ENCODE measurements at regions not wholly inside any gene's neighbourhood (a gene's known extent, or its start where the extent isn't known, plus 50 kb on each side); places are given as distances from the start of the nearest gene placed in this dataset.
"Not testable (repeated sequence)": the region's sequence is repeated elsewhere in the genome, so short reads cannot be mapped to it uniquely, and the experiment has no call there.

DNA sequence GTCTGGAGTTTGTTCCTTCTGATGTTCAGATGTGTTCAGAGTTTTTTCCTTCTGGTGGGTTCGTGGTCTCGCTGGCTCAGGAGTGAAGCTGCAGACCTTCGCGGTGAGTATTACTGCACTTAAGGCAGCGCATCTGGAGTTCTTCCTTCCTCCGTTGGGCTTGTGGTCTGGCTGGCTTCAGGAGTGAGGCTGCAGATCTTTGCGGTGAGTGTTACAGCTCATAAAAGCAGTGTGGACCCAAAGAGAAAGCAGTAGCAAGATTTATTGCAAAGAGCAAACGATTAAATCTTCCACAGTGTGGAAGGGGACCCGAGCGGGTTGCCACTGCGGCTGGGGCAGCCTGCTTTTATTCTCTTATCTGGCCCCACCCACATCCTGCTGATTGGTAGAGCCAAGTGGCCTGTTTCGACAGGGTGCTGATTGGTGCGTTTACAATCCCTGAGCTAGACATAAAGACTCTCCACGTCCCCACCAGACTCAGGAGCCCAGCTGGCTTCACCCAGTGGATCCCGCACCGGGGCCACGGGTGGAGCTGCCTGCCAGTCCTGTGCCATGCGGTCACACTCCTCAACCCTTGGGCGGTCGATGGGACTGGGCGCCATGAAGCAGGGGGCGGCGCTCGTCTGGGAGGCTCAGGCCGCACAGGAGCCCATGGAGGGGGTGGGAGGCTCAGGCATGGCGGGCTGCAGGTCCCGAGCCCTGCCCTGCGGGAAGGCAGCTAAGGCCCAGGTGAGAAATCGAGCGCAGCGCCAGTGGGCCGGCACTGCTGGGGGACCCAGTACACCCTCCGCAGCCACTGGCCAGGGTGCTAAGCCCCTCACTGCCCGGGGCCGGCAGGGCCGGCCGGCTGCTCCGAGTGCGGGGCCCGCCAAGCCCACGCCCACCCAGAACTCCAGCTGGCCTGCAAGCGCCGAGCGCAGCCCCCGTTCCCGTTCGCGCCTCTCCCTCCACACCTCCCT is 315.3 kb upstream of the SGK1 start:
- peak; percentile 48 for DNase-seq

DNA sequence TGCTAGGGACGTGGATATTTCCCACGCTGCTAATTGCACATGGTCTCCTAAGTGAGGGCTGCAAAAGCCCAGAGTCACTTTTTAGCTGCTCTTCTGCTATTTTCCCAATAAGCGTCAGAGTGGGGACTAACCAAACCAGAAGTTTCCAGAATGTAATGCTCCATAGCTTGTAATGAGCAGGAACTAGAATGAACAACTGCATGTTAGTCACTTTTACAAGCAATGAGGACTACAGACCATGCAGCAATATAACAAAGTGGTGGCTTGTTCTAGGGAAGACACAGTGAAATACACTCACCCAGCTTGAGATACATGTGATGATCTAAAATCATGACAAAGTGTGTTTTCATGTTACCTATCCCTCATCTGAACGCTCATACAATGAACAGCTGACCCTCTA is 314.1 kb upstream of the SGK1 start:
- DNase-seq: no peak

DNA sequence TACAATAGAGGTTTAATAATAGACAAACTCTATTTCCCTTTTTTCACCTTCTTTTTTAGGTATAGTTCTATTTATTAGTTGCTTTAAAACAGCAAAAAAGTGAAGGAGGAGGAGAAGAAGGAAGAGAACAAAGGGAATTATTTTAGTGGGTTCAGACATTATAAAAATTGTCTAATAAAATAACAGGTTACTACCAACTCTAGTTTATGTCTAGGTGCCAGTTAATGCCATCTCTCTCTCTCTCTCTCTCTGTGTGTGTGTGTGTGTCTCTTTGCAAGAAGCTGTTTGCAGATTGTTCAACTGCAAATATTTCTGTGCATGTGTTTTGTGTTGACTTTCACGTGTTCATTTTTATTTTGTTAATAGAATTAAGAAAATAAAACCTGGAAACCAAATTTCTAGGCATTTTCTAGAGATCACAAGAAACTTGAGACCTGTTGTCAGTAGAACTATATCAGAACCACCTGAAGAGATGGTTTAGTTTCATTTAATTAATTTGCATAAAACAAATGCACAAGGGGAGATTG is 313.5 kb upstream of the SGK1 start:
- DNase-seq: no peak

DNA sequence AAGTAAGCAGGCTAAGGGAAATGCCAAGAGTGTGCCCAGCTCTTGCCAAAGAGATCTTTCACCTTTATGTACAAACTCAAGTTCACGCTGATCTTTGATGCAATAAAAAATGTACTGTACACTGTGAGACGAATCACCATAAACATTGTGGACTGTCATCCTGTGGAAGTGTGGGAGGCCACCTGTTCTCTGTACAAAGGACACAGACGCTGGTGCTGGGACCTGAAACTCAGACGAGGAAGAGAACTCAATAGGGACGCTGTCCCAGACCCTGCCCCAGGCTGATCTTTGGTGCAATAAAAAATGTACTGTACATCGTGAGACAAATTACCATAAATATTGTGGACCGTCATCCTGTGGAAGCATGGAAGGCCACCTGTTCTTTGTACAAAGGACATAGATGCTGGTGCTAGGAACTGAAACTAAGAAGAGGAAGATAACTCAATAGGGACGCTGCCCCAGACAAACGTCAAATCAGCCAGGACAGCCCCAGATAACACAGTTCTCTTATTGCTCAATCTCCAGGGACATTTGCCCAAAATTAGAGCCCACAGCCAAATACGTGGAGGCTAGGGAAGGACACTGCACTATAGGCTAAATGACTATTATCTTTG is 312.7 kb upstream of the SGK1 start:
- DNase-seq: no peak

DNA sequence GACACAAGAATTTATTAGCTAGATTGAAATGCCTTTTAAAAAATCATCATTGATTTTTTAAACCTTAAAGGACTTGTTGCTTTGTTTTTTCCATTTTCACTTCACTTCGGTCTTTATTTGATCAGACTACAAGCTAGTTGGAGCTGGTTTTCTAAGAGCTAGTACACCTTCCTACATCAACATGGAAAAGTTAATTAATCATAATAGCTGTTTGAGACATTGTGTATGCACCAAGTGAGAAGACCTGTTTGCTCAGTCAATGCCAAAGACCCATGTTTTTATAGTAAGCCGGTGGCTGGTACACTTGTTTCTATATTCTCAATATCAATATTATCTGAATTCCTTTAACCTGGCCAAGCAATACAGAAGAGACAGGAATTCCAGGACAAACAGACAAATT is 310.2 kb upstream of the SGK1 start:
- DNase-seq: no peak

DNA sequence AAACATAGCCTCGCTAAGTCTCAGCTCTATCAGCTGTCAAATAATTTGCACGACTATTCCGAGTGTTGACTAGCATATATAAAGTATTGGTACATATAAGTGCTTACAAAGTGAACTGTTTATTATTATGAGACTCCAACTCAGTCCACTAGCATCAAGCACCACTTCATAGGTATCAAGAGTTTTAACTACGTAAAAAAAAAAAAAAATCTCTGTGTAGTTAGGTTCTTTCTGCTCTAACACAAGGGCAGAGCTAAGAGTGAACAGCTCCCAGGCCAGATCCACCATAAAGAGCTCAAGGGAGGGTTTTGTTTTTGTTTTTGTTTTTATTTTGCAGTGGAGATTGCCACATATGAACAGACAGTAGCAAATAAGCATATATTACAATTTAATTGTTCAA is 309.8 kb upstream of the SGK1 start:
- DNase-seq: no peak

DNA sequence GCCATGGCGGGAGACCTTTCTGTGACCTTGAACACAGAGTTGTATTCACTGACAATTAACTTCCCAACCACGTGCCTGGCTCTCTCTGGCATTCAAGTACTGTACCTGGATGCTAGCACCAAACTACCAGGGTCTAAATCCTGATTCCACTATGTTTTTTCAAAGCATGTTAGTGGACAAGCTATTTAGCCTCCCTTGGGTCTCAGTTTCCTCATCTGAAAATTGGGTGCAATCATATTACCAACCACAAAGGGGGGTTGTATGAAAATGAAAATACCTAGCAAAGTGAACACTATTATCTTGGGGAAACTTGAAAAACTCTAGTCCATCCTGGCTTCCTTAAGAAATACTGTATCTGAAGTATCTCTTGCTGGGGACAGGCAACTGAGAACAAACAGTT is 308.7 kb upstream of the SGK1 start:
- no peak for DNase-seq

DNA sequence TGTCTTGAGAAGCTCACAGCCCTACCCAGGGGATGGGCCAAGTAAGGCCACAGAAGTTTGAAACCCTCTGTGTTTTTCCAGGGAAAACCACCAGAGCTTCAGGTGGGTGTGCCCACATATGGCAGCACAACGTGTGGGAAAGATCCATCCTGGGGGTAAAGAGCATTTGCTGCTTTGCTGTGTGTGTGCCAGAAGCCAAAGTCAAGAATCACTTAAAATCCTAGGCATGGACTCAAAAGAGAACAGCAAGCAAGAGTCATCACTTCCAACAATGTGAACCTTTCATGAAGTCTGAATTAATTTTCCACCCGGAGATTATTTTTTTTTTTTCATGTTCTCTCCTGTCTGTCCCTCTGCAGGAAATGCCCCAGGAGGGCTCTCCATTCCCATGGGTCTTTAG is 308.2 kb upstream of the SGK1 start:
- no peak for DNase-seq

DNA sequence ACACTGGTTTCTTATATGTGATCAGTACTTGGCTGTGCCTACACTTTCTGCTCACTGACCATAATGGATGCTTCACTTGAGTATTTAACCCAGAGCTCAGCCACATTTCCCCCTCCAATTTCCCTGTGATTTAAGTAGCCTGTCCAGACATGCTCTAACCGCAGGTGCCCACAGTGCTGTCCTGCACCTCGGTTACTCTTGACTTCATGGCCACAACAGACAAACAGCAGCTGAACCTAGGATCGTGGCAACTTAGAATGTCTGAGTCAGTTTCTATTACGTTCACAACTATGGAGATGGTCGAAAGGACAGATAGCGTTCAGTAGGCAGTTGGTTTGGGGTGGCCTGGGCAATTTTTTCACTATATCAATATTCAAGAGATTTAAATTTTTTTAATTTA is 306.9 kb upstream of the SGK1 start:
- DNase-seq: no peak

DNA sequence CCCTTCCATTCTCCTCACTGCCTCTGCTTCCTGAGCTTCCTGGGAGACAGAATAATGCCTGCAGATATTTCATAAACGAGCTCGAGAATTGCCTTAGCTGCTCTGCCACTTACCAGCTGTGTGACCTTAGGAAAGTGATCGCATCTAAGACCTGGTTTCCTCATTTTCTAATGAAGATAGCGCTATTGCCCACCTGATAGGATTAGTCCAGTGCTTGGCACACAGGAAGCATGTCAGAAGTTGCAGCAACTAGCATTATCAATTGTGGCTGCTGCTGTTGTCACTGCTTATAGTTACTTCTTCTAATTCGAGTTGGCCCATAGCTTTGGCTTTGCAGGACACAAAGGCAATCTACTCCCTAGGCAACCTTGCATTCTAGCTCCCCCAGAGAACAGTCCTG is 305.5 kb upstream of the SGK1 start:
- DNase-seq: no peak

DNA sequence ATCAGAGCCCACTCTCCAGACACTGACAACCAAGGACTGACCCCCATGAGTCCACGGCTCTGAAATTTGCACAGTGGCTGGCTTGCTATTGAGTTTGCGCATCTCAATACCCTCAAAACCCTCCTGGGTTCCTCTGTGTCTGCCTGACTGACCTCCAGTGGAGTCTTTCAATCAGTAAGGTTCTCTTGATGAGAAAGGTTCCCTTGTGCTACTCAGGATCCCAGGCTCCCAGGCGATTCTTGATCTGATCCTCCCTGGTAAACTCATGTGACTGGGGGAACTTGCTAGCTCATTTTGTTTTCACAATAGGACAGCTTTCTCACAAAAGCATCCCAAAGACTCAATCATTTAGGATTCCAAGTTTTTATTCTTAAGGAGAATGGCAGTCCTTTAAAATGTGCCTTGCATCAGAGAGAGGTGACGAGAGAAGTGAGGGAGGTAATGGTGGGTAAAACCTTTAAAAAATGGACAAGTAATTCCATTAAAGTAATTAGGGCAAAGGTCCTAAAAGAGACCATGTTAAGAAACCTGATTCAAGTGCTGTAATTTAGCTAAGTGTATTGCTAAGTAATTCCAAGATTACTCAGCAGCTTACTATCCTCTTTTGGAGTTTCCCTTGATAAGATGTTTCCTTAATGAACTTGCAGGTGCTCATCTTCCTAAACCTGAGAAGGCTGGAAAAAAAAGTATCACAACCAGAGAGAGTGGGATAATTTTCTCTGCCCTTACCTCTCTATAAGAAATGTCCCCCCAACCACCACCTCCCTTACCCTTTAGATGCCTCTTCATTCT is 304.7 kb upstream of the SGK1 start:
- DNase-seq: no peak

DNA sequence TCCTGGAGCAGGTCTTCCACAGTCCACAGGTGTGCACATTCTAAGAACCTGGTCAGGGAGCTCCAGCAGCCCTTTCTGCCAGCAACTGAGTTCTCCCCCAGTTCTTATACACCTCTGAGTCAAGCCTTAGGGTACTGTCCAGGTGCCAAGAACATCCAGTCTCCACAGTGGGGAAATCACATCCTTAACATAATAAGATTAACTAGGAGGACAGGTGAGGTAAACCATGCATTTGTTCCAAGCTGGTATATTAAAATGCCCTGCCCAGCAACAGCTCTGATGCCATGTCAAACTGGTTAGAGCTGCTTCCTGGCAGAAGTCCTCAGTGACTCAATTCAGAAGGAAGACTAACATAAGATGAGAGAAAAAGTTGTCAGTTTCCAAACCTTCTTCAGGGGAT is 303.9 kb upstream of the SGK1 start:
- DNase-seq: peak; percentile 4

DNA sequence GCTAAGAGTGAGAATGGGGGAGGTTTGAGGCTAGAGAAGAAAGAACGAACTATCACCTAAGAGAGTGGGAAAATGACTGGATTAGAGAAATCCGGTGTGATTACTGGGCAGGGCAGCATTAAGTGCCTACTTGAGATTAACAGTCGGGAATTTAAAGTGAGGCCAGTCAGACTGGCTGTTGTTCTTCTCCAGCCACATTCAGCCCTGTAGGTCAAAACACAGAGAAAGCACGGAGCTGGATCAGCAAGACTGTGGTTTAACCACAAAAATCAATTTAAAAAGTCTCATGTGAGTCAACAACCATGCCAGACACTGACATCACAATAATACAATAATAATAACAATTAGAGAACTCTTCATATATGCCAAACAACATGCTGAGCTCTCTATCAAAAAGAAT is 301.9 kb upstream of the SGK1 start:
- no peak for DNase-seq

DNA sequence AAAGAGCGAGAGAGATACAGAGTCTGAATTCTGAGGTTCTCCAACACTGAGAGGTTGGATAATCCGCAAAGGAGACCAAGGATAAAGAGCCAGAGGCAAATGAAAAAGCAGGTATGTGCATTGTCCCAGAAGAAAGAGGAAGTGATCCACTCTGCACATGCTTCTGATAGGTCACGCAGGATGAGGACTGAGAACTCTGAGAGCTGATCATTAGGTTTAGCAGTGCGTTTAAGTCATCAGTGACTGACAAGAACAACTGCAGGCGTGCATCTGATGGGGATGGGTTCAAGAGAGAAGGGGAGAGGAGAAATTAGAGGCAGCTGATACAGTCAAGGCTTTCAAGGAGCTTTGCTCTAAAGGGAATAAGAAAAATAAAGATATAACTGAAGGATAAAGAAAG is 301.2 kb upstream of the SGK1 start:
- no peak for DNase-seq

DNA sequence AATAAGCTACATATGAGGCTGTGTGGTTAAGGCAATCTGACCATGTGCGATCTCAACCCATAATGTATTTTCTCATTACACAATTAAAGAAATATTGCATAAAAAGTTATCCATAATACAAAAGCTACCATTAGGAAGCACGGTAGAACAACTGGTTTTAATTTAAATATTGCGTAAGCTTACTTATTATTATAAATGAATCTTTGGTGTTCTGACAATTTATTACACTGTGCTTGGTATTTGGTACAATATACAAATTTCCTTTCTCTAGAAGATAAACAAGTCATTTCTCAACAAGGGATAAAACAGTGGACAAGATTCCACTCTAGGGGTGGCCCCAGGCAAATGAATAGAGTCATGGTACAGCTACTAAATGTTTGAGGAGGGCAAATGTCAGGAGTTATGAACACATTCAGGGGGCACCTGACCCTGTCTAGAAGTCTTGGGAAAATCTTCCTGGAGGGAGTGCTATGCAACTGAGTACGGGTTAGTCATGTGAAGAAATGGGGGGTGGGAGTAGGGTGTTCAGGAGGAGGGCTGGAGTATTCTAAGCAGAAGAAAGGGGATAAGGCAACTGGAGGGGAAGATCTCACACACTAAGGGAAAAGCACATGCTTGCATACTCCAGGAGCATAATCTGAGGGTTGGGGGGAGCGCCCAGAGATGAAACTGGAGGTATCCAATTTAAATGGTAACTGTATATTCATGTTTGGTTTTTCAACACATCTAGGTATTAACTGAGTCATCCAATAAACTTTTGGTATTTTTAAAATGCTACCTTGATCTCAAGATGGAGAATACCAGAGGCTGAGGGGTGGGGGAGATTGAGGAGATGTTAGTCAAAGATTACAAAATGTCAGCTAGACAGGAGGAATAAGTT is 296.9 kb upstream of the SGK1 start:
- no peak for DNase-seq

DNA sequence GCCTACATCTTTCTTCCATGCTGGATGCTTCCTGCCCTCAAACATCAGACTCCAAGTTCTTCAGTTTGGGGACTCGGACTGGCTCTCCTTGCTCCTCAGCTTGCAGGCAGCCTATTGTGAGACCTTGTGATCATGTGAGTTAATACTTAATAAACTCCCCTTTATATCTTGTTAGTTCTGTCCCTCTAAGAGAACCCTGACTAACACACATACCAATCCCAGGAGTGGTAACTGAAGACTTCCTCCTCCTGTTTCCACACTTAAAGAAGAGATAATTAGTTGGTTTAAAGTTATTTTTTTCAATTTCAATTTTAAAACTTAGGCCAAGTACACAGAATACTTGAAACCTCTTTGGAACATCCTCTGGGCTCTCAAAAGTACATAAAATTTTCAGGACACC is 294.2 kb upstream of the SGK1 start:
- not testable (repeated sequence) for DNase-seq

DNA sequence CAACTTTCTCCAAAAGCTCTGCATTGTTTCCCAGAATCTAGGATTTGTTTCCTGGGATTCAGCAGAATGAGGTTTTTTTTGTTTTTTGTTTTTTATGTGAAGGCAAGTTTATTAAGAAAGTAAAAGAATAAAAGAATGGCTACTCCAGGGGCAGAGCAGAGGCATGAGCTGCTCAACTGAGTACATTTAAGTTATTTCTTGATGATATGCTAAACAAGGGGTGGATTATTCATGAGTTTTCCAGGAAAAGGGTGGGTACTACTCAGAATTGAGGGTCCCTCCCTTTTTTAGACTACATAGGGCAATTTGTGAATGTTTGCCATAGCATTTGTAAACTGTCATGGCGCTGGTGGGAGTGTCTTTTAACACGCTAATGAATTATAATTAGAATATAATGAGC is 292.5 kb upstream of the SGK1 start:
- DNase-seq: no peak

DNA sequence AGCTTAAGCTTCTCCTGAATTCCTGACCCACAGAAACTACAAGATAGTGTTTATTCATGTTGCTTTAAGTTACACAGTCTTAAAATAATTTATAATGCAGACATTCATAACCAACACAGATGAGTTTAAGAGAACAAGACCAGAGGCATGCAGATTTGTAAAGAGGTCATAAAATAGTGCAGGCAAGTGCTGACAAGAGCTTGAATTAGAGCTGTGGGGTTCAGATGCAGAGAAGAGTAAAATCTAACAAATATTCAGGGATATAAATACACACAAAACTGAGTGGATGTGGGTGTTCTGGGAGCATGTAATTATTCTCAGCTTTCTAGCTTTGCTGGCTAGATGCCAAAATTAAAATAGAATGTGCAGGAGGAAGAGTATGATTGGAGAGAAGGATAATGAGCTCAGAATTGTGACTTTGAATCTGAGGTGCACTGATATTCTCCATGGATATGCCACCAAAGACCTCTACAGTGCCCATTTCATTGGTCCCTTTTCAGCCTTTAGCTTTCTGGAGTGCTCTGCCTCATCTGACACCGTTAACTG is 291.9 kb upstream of the SGK1 start:
- DNase-seq: no peak

DNA sequence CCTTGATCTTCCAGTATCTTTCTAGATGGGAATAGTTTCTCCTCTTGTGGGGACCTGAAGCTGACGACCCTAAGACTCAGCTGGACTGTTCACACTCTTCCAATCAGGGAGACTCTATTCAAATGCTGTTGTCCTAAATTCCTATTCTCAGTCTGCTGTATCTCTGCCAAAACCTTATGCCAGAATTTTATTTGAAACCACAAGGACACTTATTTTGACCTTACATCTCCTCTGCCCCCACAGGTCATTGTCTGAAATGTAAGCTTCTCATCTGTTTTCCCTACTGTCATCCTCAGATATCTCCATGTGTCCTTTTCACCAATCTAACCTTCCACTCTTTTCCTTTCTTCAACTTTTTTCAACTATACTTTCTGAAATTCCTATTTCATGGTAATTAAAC is 289.5 kb upstream of the SGK1 start:
- DNase-seq: no peak

DNA sequence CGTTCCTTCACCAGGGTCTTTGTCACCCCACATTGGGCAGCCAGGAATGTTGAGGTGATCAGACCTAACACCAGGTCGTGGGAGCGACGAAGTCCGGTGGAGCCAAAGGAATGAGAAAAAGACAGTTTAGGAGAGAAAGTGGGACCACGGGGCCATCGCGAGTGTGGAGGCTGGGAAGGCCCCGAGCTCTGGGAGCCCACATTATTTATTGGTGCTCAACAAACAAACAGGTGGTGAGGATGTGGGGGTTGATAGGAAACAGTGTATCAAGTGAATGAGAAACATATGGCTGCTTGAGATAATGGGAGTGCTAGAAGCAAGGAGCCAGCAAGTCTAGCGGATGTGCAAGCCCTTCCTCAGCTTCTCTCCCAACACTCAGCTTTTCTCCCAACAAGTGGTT is 287.1 kb upstream of the SGK1 start:
- no peak for DNase-seq

DNA sequence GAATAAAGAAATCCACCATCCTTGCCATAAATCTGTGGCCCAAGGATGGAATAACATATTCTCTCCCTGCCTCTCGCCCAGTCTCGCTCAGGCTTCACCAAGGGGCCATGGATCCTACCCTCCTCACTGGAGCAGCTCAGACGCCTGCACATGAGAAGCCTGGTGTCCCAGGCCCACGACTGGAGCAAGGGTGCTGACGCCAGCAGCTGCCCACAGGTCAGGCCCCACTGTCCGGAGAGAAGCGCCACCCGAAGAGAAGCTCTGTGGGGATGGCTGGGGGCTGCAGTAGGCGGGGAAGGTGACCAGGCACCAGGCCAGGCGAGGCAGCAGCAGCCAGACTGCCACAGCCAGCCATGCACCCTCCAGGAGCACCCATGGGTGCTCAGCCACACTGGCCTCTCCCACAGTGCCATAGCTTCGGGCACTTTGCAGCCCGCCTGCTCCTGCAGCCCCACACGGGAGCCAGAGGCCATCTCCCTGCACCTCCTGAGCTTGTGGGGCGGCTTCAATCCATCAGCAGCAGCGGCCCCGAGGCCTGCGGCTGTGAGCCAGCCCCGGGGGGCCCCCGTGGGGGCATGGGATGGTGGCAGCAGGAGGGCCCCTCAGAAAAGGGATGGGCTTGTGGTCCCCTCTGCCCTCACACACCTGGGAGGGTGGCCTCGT is 286.2 kb upstream of the SGK1 start:
- DNase-seq: no peak

DNA sequence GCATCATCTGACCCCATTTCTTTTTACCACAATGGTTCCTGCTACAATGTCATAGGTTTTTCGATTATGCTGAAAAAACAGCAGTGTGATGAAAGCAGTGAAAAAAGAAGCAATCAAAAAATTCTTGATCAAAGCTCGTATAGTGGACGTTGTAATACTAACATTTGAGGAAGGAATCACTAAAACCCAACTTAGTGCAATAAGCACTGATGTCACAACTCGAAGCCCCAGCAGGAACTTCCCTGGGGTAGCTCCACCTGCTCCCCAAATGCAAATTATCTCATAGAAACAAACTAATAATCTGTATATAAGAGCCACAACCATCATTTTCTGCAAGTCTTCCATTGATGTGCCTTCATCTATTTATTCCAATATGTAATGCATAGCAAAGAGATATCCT is 285.6 kb upstream of the SGK1 start:
- no peak for DNase-seq

Measured in stimulated activated CD4-positive, alpha-beta T cell treated with anti-CD3 and anti-CD28 coated beads, Interleukin-1b, Interleukin-23, amount 100 ng/mL, for 48 hours (primary cell).